HG03565 (cell line): ENCODE measurements at regions not wholly inside any gene's neighbourhood (a gene's known extent, or its start where the extent isn't known, plus 50 kb on each side); places are given as distances from the start of the nearest gene placed in this dataset.

Experiments
- ATAC-seq: cut with Tn5 transposase; IDR thresholded peaks from one replicate; pipeline ENCODE4 v1.9.1; 2021; ENCODE audit warnings: mild to moderate bottlenecking, moderate library complexity; ENCODE audit not compliant: unreplicated experiment

GRCh38 chr1:189847613-189848012 lies 630.1 kb downstream of the BRINP3 start:
- ATAC-seq = no peak

GRCh38 chr1:189851806-189852367 lies 625.8 kb downstream of the BRINP3 start:
- no peak for ATAC-seq

- no peak for ATAC-seq
These were observed 618.2 kb downstream of the BRINP3 start for GRCh38 chr1:189859385-189859977.

- no peak for ATAC-seq
These were observed 611.1 kb downstream of the BRINP3 start for GRCh38 chr1:189866606-189867005.

- no peak for ATAC-seq
These were observed 609.6 kb downstream of the BRINP3 start for GRCh38 chr1:189868021-189868420.

GRCh38 chr1:189874715-189875435 lies 602.8 kb downstream of the BRINP3 start:
- no peak for ATAC-seq

- no peak for ATAC-seq
These were observed 597.5 kb downstream of the BRINP3 start for GRCh38 chr1:189880135-189880534.

GRCh38 chr1:189899686-189900425 lies 577.8 kb downstream of the BRINP3 start:
- ATAC-seq = no peak

- no peak for ATAC-seq
These were observed 573.2 kb downstream of the BRINP3 start for GRCh38 chr1:189904509-189904908.

- no peak for ATAC-seq
These were observed 569.6 kb downstream of the BRINP3 start for GRCh38 chr1:189908113-189908512.

GRCh38 chr1:189921613-189922012 lies 556.1 kb downstream of the BRINP3 start:
- ATAC-seq = no peak

GRCh38 chr1:189927641-189928040 lies 550.0 kb downstream of the BRINP3 start:
- no peak for ATAC-seq

GRCh38 chr1:189929501-189930099 lies 548.1 kb downstream of the BRINP3 start:
- ATAC-seq = no peak

- no peak for ATAC-seq
These were observed 540.8 kb downstream of the BRINP3 start for GRCh38 chr1:189936861-189937260.

GRCh38 chr1:189939967-189940366 lies 537.7 kb downstream of the BRINP3 start:
- no peak for ATAC-seq

GRCh38 chr1:189941922-189942321 lies 535.7 kb downstream of the BRINP3 start:
- ATAC-seq = no peak

- no peak for ATAC-seq
These were observed 518.9 kb downstream of the BRINP3 start for GRCh38 chr1:189958756-189959155.

GRCh38 chr1:189960769-189961168 lies 516.9 kb downstream of the BRINP3 start:
- no peak for ATAC-seq

GRCh38 chr1:189962181-189962580 lies 515.5 kb downstream of the BRINP3 start:
- no peak for ATAC-seq

- ATAC-seq = no peak
These were observed 507.1 kb downstream of the BRINP3 start for GRCh38 chr1:189970331-189971230.
